CD1c-positive myeloid dendritic cell (primary cell): ENCODE measurements at regions not wholly inside any gene's neighbourhood (a gene's known extent, or its start where the extent isn't known, plus 50 kb on each side); places are given as distances from the start of the nearest gene placed in this dataset.
A peak's percentile ranks its signal among the peaks of the same experiment; 100 is the strongest.

Experiments used
- DNase-seq: peaks from one replicate; pipeline ENCODE4 v3.0.0-alpha.2; 2016; ENCODE audit errors: extremely low spot score

DNA sequence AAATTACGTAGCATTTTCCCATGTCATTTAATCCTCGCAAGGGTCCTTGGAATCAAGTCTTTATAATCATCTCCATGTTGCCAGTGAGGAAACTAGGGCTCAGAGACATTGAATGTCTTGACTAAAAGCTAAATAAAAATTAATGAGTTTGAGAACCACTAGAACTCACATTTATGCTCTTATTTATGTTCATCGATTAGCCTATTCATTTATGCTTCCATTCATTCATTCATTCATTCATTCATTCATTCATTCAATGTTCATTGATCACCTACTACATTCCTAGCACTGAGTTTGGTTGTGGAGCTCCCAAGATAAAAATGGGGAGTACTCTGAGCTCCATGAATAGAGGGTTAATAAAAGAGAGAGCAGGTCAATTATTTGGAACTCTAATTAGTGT, 59.7 kb downstream of the KCNA1 start:
- DNase-seq = no peak

DNA sequence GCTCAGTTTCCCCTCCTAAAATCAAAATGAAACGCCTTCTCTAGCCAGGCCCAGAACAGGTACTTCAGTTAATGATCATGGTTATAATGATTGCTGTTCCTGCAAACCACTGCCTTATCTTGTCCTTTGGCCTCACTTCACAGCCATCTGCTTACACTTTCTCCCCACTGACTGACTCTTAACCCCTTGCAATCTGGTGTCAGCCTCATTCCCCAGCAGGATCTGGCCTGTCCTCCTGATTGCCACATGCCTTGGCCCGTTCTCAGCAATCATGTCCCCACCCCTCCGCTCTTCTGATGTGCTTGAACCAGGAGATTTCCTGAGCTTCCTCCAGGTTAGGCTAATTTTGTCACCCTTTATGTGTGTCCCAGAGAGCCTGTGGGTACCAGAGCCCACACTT, 64.5 kb downstream of the KCNA1 start:
- no peak for DNase-seq

DNA sequence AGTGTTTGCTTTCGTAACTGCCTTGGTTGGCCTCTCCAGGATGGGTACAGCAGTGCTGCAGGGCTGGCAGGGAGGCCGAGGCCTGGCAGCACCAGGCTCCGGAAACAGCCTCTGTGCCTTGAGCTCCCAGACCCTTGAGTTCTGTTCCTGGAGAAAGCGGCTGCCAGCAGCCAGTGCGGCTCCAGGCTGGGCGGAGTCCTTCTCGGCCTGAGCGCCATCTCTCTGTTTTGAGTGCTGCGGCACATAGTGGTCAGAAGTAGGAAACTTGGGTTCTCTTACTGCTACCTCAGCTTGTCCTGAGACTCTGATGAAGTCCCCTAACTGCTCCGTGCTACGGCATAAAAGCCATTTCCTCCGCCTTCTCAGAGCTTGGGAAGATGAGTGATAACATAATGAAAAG, 65.9 kb downstream of the KCNA1 start:
- DNase-seq = no peak

DNA sequence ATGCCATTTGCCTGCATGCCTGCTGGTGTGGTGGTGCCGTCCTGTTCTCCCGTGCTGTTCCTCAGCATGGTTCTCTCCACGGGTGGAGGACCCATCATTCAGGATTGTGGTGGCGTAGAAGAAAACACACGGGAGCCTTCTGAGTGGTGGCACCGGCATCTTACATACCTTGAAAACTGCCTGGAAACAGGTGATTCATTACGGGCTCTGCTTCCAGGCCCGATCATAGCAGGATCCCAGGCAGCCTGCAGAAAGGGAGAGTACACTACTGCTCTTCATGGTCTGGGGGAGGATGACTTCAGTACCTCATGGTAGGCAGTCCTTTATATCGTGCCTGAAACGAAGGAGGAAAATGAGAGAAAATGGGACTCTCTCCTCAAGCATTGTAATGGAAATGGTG, 66.6 kb upstream of the KCNA5 start:
- no peak for DNase-seq

DNA sequence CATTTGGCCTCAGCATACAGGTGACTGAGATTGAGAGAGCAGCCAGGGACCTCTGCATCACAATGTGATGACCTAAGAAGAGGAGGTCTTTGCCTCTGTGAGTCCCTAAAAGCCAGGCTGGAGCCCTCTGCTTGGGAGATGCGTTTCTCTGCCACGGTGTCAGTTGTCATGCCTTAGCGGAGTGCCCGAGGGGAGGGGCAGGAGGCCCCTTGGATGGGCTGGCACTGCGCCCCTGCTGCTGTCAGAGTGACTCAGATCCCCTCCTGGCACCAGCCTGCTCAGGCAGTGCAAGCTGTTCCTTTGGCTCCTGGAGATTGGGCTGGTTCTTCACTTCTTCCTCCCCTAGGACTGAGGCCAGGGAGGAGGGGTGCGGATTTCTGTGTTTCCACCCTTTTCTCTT, 64.9 kb upstream of the KCNA5 start:
- no peak for DNase-seq

DNA sequence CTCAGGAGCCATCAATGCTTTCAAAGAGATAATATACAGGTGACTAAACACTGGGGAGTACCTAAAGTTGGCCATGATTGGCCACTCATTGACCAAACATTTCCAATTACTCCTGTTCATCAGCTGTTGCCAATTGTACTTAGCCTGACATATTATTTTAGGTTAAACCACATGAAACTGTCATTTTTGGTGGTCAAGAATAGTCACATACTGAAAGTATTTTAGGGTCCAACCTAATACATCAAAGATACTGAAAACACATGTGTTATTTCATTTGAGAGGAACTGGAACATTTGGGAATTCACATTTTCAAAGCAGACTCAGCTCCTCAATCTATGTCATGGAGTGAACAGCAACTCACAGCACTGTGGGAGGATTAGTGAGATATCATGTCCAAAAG, 63.9 kb upstream of the KCNA5 start:
- DNase-seq = no peak

DNA sequence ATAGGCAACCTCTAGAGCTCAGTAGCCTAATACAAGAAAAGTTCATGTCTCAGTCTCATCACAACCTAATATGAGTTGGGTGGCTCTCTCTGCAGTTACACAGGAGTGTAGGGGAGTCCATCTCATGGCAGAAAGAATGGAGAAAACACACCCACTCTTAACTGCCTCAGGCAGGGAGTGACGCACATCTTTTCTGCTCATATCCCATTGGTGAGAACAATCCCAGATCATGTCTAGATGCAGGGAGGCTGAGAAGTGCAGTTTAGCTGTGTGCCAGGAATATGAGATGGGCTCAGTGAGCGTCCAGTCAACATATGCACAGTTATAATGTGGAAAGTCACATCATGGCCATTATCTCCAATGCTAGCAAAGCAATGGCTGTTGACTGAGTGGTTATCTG, 59.3 kb upstream of the KCNA5 start:
- no peak for DNase-seq

DNA sequence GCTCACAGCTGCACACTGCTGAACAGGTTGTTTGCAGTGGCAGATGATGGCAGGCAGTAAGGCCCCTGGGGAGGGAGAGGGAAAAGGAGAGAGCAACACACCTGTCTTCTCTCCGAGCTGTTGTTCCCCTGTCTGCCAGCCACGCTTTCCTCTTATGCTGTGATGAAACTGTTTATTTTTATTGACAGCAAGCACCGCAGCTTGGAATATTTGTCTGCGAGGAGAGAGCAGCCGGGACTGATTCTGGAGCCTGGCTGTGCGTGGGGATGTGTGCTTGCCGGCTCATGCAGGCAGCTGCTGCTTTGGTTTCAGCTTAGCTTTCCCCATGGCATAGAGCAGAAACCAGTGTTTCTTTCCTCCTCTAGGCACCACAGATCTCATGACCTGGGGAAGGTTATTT, 58.7 kb upstream of the KCNA5 start:
- no peak for DNase-seq

DNA sequence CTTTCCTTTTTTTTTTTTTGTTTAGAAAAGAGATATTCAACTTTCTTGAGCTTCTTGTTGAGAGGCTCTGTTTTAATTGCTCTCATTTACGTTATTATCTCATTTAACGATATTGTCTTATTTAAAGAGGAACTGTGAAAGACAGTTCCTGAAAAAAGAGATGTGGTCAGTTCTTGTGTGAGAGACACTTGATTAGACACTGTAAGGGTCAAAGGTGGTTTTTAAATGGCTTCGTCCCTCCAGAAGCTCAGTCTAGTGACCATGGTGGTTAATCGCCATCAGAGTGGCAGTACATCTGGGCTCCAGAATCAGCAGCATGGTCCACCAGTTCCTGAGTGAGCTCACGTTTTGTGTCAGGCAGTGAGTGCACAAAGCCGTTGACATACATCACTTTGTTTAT, 57.9 kb upstream of the KCNA5 start:
- peak; percentile 34 for DNase-seq

DNA sequence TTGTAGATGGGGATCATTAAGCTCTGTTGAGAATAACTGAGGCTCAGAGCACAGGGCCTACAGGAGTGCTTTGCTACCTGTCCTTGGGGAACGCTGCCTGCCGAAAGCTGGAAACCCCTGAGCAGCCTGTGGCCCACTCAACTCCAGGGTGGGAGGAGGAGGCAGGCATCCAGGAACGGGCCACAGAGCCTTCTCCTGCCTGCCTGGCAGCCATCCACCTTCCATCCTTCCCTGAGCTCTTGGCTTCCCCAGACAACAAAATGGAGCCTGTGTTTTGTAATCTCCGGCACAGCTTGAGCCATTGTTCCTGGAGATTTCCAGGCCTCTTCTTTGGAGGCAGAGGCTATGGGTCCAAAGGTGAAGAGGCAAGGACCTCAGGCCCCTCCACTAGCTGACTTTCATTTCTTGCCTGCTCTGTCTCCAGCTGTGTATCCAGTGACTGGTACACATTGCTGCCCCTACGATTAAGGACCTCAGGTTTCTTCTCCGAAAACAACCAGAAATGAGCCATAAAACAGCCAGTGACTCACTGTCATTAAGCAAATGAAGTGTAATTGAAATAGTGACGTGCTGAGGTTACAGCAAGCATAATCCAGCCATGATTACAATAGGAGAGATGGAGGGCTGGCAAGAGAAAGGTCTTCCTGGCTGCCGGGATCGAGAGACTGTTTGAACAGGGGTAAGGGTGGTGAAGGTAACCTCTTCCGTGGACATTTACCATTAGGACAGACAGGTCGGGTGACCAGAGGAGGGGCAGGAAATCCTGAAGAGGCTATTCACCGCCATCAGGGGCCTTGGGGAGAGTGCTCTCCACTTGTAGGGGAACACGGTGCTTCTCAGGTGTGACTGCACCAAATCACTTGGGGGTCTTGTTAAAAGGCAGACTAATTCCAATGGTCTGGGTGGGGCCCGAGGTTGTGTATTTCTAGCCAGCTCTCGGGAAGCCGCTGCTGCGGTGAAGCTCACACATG, 56.3 kb upstream of the KCNA5 start:
- no peak for DNase-seq

DNA sequence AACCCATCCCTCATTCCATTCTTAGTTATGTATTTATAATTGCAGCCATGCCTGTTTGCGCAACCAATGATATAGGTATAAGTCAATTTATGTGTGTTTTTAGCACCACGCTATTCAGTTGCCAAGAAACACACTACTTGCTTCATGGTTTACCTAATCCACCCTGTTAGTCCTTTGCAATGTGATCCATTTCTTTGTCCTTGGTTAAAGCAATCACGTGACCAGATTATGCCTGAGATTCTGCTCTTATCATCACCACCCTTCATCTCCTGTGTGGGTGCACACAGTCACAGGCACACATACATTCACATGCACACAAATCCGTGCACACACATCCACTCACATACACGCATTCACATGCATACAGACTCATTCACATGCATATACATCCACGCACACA, 52.3 kb upstream of the KCNA5 start:
- no peak for DNase-seq

DNA sequence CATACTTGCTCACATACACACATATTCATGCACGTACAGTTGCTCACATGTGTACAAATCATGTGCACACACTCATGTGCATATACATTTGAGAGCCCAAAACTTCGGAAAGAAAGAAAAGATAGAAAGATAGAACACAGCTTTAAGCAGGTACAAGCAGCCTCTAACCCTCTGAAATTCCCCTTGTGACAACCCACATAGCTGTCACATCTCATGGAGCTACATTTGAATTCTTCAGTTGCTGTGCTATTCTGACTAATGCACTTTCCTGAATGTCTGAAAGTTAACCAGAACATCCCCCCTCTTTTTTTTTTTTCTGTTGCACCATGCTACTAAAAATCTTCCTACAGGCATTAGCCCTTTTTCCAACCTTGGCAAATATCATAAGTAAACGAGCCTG, 51.9 kb upstream of the KCNA5 start:
- no peak for DNase-seq

DNA sequence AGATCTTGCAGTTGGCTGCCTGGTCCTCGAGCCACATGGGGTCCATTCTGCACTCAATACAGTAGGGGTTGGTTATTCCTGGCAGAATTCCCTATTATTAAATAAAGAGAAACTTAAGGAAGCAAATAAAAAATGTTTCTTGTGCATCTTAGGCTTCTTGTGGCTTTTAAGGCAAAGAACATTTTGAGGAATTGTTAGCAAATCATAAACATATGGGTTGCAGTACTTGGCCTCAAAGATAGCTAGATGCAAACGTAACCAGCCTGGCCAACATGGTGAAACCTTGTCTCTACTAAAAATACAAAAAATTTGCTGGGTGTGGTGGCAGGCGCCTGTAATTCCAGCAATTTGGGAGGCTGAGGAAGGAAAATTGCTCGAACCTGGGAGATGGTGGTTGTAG, 50.8 kb upstream of the KCNA5 start:
- DNase-seq = no peak
